ENCODE measurements at regions not wholly inside any gene's neighbourhood (a gene's known extent, or its start where the extent isn't known, plus 50 kb on each side); places are given as distances from the start of the nearest gene placed in this dataset.

DNA sequence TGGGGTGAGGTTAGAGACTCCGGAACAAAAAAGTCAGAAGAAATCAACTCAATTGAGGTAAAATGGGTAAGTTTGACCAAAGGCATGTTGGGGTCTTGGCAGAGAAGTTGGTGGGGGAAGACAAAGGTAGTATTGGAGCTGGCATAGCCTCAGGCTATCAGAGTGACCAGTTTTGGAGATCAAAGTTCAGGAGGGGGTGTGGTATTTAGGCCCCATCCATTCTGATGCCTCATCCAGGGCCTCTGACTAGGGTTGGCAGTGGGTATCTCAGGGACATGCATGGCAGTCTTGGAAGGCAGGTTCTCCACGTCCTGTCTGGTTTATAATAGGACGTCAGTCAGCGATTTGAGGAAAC lies 73.2 kb upstream of the TRABD2B start:
- DNase-seq (ENCODE audit: low spot score), result no peak
- POLR2A ChIA-PET, result no interaction called here
- H3K9me3 ChIP-seq (ENCODE audit: low read length), result no peaks in the 10 kb centered on the region
- no peaks in the 10 kb centered on the region for H3K9me2 ChIP-seq (ENCODE audit: insufficient read depth, low read length)
- CTCF ChIA-PET (ENCODE audit: unreplicated experiment), result no interaction called here
- no peak overlapping the region for H3K27ac ChIP-seq (ENCODE audit: low read depth, low read length, poor library complexity, severe bottlenecking)
- no peak overlapping the region for H3K4me3 ChIP-seq (ENCODE audit: low read depth, low read length, poor library complexity, severe bottlenecking)
- no peak for TF ChIP-seq EZH2phosphoT487 (IDR thresholded peaks at IDR 0.05; ENCODE audit: borderline replicate concordance, low read depth, low read length)
- TF ChIP-seq CTCF (conservative IDR thresholded peaks at IDR 0.05; ENCODE audit: low read length), result no peak
- no peaks in the 10 kb centered on the region for H3K79me2 ChIP-seq (ENCODE audit: insufficient read depth, low read depth, low read length)
- intact Hi-C loops (cut with micrococcal nuclease; ENCODE audit: unreplicated experiment), result no loop called here
- no peaks in the 10 kb centered on the region for H4K20me1 ChIP-seq (ENCODE audit: insufficient read depth, low read length)
- no peaks in the 10 kb centered on the region for H3K36me3 ChIP-seq (ENCODE audit: insufficient read depth, low read length)
- H2AFZ ChIP-seq (ENCODE audit: low read length), result no peak overlapping the region
- H3K4me1 ChIP-seq (ENCODE audit: insufficient read depth, low read length, poor library complexity, severe bottlenecking), result no peaks in the 10 kb centered on the region
- no TSS peak for BruUV-seq (replicated peaks)
- H3K4me2 ChIP-seq (ENCODE audit: low read length), result no peak overlapping the region

- no peak for TF ChIP-seq CTCF (conservative IDR thresholded peaks at IDR 0.05; ENCODE audit: low read length)
- TF ChIP-seq EZH2phosphoT487 (IDR thresholded peaks at IDR 0.05; ENCODE audit: borderline replicate concordance, low read depth, low read length), result no peak
- Histone ChIP-seq H3K4me2 (ENCODE audit: low read length) (no peak overlapping the region), H3K36me3 (ENCODE audit: insufficient read depth, low read length) (no peaks in the 10 kb centered on the region), H3K79me2 (ENCODE audit: insufficient read depth, low read depth, low read length) (no peaks in the 10 kb centered on the region), H3K4me1 (ENCODE audit: insufficient read depth, low read length, poor library complexity, severe bottlenecking) (no peaks in the 10 kb centered on the region), H3K9me3 (ENCODE audit: low read length) (no peaks in the 10 kb centered on the region), H3K9me2 (ENCODE audit: insufficient read depth, low read length) (no peaks in the 10 kb centered on the region), H4K20me1 (ENCODE audit: insufficient read depth, low read length) (no peaks in the 10 kb centered on the region), H2AFZ (ENCODE audit: low read length) (no peak overlapping the region), H3K4me3 (ENCODE audit: low read depth, low read length, poor library complexity, severe bottlenecking) (no peak overlapping the region), H3K27ac (ENCODE audit: low read depth, low read length, poor library complexity, severe bottlenecking) (no peak overlapping the region)
- POLR2A ChIA-PET, result no interaction called here
- CTCF ChIA-PET (ENCODE audit: unreplicated experiment), result no interaction called here
- intact Hi-C loops (cut with micrococcal nuclease; ENCODE audit: unreplicated experiment), result no loop called here
- no peak for DNase-seq (ENCODE audit: low spot score)
- no TSS peak for BruUV-seq (replicated peaks)
Observed at GRCh38 chr1:48069662-48070395, 72.6 kb upstream of the TRABD2B start.

GRCh38 chr1:48068206-48068605 lies 71.0 kb upstream of the TRABD2B start:
- H3K27ac ChIP-seq (ENCODE audit: low read depth, low read length, poor library complexity, severe bottlenecking), result no peak overlapping the region
- no peak overlapping the region for H3K4me3 ChIP-seq (ENCODE audit: low read depth, low read length, poor library complexity, severe bottlenecking)
- H3K4me2 ChIP-seq (ENCODE audit: low read length), result no peak overlapping the region
- intact Hi-C loops (cut with micrococcal nuclease; ENCODE audit: unreplicated experiment), result no loop called here
- H3K36me3 ChIP-seq (ENCODE audit: insufficient read depth, low read length), result no peaks in the 10 kb centered on the region
- ChIA-PET CTCF (ENCODE audit: unreplicated experiment) (no interaction called here), POLR2A (no interaction called here)
- no TSS peak for BruUV-seq (replicated peaks)
- no peak overlapping the region for H2AFZ ChIP-seq (ENCODE audit: low read length)
- no peaks in the 10 kb centered on the region for H3K79me2 ChIP-seq (ENCODE audit: insufficient read depth, low read depth, low read length)
- H4K20me1 ChIP-seq (ENCODE audit: insufficient read depth, low read length), result no peaks in the 10 kb centered on the region
- no peaks in the 10 kb centered on the region for H3K9me2 ChIP-seq (ENCODE audit: insufficient read depth, low read length)
- H3K9me3 ChIP-seq (ENCODE audit: low read length), result no peaks in the 10 kb centered on the region
- no peak for DNase-seq (ENCODE audit: low spot score)
- TF ChIP-seq CTCF (conservative IDR thresholded peaks at IDR 0.05; ENCODE audit: low read length), result no peak
- TF ChIP-seq EZH2phosphoT487 (IDR thresholded peaks at IDR 0.05; ENCODE audit: borderline replicate concordance, low read depth, low read length), result no peak
- no peaks in the 10 kb centered on the region for H3K4me1 ChIP-seq (ENCODE audit: insufficient read depth, low read length, poor library complexity, severe bottlenecking)
